GM18858 (cell line): ENCODE measurements at regions not wholly inside any gene's neighbourhood (a gene's known extent, or its start where the extent isn't known, plus 50 kb on each side); places are given as distances from the start of the nearest gene placed in this dataset.
"Not testable (repeated sequence)": the region's sequence is repeated elsewhere in the genome, so short reads cannot be mapped to it uniquely, and the experiment has no call there.

Experiments
- ATAC-seq: cut with Tn5 transposase; IDR thresholded peaks from one replicate; pipeline ENCODE4 v1.9.1; 2021; ENCODE audit not compliant: unreplicated experiment

DNA sequence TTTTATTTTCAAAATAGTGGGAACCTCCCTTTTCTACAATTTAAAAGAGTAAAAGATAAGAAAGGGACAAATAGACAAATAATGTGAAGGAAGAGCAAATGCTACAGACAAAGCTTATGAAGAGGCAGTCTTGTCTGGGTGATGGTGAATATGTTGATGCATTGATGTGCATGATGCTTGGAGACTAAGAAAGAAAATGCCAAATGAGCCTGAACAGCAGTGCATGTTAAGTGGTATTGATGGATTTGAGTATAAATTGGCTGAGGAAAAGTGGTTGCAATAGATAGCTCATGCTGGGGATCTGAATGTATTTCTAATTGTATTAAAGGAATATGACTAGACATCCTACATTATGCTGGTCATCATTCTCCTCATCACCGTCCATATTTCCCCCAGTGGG lies 268.6 kb upstream of the ANO5 start:
- ATAC-seq, result no peak

DNA sequence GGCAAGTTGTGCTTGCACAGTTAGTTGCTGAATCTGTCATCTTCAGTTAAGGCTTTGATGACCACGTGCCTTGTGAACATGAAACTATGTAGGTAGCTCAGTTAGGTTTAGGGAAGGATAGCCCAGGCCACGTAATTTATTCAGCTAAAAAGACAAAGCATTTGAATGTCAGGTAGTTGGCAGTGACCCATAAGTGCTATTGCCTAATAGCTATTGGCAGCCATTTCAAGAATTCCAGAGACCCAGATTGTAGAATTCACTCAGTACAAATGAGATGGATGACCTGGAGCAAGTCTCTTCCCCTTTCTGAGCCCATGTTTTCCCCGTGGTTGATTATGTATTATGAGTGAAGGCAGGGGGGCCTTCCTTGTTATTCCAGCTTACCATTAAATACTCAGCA lies 265.3 kb upstream of the ANO5 start:
- no peak for ATAC-seq

DNA sequence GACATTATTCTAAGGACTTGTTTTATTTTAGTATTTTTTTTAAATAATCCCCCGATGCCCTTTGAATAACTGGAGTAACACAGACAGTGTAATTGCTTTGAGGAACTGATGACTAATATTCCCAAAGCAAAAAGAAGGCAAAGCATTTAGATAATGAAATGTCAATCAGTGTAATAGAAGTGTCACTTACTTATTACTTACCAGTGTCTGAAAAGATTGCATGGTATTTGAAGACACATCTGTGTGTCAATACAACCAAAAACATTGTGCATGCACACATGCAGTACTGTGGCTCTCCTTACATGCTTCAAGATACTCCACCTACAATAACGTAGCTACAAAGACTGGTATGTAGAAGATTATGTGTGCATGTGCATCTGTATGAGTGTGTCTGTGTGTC lies 264.0 kb upstream of the ANO5 start:
- no peak for ATAC-seq

DNA sequence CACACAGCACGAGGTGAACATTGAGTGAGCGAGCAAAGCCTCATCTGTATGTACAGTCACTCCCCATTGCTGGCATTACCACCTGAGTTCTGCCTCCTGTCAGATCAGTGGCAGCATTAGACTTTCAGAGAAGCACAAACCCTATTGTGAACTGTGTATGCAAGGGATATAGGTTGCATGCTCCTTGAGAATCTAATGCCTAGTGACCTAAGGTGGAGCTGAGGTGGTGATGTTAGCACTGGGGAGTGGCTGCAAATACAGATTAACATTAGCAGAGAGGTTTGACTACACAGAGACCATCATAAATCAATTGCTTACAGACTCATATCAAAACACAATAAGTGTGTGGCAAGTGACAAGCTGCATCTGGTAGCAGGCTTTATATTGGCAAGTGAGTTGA lies 262.5 kb upstream of the ANO5 start:
- ATAC-seq, result no peak

DNA sequence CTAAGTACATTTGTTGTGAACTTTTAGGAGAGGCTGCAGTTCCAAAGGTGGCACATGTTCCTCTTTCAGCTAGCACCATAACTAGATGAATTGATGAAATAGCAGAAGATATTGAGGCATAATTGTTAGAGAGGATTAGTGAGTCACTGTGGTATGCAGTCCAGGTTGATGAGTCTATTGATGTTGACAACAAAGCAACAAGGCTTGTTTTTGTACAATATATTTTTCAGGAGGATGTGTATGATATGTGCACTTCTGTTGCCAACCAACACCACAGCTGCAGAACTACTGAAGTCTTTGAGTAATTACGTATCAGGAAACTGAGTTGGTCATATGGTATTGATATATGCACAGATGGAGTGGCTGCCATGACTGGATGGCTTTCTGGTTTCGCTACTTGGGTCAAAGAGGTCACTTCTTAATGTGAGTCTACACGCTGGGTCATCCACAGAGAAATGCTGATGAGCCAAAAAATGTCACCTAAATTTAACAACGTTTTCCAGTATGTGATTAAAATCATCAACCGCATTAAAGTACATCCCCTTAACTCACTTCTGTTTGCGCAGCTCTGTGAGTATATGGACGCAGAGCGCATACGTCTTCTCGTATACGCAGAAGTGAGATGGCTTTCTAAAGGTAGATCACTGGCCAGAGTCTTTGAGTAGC lies 261.3 kb upstream of the ANO5 start:
- ATAC-seq, result no peak

DNA sequence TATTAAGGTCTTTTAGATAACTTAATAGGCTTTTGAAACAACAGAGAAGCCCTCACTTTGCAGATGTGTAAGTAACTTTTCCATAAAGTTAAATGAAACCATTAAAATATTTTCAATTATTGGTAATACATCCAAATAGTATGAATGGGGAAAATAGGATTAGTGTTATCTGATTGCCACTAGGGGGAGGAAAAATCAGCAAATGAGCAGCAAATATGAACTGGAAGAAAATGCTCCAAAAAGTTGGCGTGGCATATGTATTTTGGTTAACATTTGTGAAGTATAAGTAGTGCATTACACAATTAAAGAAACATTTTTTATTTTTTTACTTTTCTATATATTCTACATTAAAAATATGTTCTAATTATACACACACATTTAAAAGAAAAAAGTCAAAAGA lies 259.8 kb upstream of the ANO5 start:
- ATAC-seq, result no peak

DNA sequence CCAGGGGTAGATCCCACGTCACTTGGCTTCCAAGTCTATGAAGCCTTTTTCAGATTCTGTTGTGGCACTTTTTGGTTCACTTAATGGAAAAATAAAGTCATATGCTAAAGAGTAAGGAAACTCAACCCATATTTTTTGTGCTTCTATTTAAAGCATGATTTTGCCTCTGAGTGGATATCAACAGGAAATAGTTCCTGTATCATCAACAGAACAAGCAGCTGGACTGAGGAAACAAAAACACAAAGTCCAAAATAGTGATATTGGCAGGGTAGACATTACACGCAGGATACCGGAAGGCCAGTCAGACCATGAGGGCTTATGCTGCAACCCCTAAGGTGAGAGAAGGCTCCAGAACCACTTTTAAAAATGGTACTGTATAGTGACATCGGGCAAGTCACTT lies 248.3 kb upstream of the ANO5 start:
- ATAC-seq, result no peak

DNA sequence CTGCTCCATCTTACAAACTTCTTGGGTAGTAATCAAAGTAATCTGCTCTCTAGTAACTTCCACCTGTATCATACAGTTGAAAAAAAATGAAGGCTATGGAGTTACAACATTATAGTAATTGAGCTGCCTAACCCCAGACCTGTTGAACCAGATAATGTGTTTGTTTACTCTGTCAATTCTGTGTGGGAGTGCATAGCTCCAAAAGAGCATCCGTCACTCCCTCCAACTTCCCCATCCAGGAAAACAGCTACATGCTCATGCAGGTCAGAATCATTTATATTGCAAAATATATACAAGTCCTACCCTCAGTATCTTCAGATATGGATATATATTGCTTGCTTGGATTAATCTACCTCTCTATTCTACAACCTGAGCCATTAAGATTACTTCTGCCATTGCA lies 244.0 kb upstream of the ANO5 start:
- ATAC-seq, result no peak

DNA sequence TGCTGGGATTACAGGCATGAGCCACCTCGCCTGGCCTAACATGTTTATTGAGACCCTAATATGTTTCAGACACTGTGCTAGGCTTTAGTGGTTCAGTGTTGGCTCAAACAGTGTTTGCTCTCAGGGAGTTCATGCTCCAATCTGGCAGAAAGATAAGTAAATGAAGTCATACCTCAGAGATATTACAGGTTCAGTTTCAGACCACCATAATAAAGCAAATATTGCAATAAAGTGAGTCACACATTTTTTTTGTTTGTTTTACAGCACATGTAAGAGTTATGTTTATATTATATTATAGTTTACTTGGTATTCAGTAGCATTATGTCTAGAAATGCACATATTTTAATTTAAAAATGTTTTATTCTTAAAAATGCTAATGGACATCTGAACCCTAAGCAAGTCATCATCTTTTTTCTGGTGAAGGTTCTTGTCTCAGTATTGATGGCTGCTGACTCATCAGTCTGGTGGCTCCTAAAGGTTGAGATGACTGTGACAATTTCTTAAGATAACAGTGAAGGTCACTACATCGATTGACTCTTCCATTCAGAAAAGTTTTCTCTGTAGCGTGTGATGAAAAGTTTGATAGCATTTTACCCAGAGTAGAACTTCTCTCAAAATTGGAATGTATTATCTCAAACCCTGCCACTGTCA lies 243.0 kb upstream of the ANO5 start:
- no peak for ATAC-seq

DNA sequence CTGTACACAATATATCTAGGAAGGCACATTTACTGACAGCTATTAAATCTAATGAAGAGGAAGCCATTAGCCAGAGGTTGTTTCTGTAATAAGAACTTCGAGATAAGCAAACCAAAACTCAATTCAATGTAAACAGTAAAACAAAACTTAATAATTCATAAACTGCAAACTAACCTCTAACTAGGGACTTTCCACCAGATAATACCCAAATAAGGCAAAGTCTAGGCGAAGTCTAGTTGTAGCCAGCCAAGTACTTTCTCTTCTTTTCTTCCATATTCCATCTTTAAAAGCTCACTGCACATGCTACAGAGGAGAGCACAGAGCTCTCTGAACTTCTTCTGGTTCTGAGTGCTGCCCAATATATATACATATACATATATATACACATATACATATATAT lies 229.9 kb upstream of the ANO5 start:
- no peak for ATAC-seq

DNA sequence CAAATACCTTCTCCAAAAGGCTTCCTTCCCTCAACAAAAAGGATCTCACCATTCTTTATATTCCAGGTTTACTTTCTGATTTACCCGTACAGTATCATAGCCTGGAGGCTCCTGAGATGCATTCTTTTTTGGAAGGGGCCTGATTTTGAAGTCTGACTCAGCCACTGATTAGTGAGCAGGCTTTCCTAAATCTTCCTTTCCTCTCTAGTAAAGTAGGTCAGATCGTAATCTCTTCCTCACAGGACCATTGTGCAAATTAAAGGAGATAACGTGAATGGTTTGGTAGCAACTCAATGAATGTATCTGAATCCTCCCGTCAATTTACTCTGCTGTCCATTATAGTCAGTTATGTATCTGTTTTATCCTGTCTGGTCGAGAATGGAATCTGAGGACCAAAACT lies 227.7 kb upstream of the ANO5 start:
- no peak for ATAC-seq

DNA sequence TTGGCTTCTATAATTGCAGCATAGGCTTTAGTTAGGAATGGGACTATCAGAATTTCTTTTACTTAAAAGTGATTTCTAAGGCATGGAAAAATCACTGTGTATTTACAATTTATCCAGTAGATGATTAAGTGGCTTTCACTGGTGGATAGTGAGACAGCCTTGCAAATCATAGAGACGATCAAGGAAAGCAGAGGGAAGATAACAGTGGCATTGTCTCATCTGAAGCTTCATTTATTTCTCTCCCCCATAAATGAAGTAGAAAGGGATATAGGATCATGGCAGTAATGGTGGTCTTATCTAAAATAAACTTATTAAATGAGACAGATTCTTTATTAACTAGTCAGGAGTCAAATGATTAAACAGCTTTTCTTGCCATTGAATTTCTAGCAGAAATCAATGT lies 224.2 kb upstream of the ANO5 start:
- no peak for ATAC-seq

DNA sequence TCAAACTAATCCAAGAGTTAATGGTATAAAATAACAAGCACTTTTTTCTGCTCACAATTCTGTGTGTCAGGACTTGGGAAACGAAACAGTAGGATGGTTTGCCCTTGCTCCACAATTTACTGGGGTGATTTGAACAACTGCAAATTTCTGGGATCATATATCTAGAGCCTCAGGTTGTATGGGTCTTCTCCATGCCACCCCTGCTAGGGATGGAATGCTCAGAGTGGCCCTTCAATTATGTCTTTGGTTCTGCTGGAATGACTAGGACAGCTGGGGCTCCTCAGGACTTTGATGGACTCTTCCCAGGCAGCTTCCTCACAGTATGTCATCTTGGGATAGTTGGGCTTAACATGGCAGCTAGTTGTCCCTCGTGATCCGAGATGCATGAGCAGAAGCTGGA lies 223.0 kb upstream of the ANO5 start:
- ATAC-seq, result no peak

DNA sequence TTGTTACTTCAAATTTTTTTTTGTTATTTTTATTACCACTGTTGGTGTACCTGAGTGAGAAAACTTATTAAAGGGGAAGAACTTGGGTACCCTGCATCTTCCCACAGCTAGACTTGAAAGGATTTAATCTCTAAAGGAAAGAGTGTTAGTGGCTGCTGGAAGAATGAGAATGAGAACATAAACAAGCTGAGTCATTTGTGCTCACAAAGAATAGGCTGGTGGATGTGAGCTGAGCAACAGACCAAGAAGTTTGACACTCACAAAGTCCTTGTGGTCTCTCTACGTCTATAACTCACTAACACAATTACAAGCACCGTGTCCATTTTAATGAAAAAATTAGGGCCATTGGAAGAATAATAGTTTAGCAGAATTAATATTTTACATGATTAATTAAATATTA lies 217.6 kb upstream of the ANO5 start:
- ATAC-seq, result no peak

DNA sequence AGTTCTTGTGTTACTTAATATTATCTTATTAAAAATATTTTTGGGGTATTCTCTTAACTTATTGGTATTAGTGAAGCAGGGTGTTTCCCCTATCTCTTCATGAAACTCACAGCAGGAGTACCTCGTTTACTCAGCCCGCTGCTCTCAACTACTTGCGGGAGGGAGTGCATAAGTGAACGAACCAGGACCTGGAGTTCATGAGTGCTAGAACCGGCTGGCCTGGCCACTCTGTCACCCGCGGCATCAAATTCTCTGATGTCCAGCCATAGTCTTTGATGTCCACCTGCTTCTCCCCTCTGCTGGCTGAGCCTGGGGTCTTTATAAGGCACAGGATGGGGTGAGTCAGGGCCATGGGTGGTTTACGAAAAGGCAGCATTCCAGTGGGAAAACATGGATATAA lies 216.7 kb upstream of the ANO5 start:
- no peak for ATAC-seq

DNA sequence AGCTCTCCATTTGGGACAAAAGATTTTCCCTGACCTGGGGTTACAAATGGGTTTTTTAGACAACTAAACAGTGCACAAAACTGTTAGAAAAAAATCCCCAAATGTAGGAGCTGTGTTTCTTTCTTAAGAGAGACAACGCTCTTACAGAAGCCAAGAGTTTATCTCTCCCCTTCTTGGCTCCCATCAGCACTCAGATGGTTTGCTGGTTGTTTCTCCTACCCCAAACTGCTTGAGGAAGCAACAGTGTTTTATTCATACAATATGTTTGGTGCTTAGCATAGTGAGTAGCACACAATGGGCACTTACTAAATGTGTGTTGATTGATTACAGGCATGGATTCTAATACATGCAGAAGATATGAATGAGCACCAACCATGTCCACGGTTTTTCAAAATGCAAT lies 209.5 kb upstream of the ANO5 start:
- ATAC-seq, result no peak

DNA sequence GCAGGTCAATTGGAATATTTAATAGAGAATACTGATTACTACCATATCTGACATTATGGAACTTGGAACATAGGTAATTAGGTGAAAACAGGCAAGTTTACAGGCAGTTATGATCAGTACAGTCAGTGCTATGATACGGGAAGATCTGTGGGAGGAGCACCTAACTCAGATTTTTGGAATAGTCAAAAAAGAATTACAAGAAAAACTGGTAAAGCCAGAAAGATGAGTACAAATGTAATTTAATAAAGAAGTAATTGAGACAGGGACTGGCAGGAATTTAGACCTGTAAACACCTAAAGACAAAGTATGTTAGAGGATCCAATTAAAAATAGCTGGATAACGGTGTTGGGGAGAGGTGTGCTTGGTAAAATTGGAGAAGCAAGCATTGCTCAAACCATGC lies 206.5 kb upstream of the ANO5 start:
- ATAC-seq, result no peak

DNA sequence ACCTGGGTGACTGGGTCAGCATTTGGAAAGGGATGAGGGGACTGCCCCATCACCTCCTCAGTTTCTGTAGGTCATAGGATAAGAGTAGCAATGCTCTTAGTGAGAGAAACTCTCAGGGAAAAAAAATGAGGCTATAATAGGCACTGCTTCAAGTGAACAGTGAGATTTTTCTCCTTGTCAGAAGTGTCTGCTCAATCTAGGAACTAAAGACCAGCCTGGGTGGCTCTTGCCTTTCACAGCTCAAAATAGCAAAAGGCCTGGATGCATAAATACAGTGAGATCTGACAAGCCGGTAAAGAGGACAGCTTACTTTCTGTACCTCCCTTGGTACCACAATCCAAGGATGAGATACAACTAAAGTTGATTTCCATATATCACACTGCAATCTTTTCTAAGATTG lies 205.6 kb upstream of the ANO5 start:
- ATAC-seq, result no peak

DNA sequence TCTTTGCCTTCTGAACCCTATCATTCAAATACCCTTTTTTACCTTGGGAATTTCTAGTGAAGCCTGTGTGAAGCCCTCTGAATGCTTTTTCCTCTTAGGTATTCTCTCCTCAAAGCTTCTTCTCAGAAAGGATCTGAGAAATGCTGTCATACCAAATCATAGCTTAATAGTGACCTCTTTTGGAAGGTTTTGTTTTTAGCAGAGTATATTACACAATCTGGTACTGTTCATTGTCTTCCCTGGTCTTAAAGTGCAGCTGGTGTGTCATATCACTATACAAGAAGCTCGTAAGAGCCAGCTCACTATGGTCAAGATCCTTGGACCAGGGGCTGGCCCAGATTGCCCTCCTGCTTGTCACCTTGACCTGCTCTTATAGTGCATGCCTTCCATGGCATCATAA lies 204.4 kb upstream of the ANO5 start:
- ATAC-seq, result no peak

DNA sequence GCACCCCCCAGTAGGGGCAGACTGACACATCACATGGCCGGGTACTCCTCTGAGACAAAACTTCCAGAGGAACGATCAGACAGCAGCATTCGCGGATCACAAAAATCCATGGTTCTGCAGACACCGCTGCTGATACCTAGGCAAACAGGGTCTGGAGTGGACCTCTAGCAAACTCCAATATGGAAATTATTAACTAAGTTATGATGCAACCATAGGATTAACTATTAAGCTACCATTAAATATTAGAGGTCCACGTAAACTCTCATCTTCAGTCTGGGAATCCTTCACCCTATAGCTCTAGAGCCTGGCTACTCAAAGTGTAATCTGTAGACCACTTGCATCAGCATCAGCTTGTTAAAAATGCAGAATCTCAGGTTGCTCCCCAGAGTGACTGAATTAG lies 191.1 kb upstream of the ANO5 start:
- ATAC-seq, result not testable (repeated sequence)

DNA sequence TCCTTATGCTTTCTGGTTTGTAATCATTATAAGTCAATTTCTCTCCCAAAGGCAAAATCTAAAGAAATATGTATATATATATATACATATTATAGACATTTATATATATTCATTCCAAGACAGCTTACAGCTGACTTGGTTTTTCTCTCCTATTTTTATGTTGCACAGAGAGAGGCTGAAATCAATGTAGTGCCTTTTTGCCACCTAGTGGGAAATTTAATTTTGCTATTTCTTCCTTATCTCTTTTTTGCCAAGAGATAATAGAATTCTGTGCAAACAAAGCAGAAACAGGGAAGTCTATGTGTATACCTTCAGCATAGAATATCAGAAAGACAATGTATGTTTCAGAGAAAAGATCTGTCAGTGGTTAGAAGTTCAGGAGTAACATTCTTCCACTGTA lies 186.0 kb upstream of the ANO5 start:
- ATAC-seq, result no peak

DNA sequence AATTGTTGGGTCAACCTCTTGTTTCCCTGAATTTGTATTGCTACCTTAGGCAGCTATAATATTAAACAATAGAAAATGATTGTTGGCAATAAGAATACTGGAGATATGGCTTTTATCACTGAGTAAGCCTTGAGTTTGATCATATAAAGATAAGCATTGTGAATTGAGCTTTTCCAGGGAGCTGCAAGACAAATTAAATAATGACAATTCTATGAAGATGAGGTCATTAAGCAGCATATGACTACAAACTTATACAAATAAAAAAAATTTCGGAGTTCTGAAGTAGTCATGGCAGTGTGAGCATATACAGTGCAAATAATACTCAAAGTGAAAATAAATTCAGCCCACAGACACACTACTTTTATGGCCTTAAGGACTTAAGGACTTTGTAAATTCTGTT lies 161.1 kb upstream of the ANO5 start:
- ATAC-seq, result no peak

DNA sequence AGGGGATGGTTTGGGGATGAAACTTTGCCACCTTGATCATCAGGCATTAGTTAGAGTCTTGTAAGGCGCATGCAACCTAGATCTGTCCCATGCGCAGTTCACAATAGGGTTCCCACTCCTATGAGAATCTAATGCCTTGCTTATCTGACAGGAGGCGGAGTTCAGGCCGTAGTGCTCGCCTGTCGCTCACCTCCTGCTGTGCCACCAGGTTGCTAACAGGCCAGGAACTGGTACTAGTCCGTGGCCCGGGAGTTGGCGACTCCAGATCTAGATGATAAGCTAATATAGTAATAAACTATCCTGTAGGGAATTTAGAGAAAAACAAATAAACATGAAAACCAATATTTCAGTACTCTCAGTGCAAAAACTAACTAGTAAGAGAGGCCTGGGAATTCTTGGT lies 155.4 kb upstream of the ANO5 start:
- no peak for ATAC-seq
